ENCODE measurements at regions not wholly inside any gene's neighbourhood (a gene's known extent, or its start where the extent isn't known, plus 50 kb on each side); places are given as distances from the start of the nearest gene placed in this dataset.

DNA sequence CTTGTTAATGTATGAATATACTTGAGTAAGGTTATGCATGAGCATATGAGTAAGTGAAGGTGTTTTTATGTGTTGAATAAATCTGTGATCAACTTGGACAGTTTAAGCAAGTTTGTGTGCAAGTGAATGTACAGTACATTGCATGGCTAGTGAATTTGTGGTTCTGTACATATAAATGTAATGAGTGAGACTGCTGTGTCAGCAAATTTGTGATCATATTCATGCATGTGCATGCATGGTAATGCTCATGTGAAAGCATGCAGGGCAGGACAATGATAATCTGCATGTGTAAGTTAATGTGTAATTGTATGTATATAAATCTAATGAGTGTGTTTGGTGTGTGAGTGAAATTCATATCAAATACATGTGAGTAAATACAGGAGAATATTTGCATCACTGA lies 188.5 kb downstream of the PWWP3B start:
- no peak for DNase-seq

DNA sequence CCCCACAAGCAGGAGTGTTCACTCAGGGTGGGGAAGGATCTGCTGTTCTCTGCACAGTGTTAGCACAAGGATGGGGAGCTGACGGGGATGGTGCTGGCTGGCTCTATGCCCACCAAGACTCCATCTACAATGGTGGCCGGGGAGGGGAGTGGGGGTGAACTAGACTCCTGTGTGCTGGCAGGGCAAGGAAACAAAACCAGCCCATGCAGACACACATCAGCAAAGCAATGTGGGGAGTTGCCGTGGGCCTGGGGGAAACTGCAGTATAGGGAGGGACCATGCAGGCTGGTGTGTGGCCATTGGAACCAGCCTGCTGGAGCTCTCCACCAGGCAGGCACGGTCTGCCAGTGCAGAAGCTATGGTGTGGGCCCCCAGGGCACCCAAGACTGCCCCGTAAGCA lies 195.1 kb downstream of the PWWP3B start:
- no peak for DNase-seq

- no peak for DNase-seq
Measured at GRCh38 chrX:106378616-106379015, 210.5 kb downstream of the PWWP3B start.

DNA sequence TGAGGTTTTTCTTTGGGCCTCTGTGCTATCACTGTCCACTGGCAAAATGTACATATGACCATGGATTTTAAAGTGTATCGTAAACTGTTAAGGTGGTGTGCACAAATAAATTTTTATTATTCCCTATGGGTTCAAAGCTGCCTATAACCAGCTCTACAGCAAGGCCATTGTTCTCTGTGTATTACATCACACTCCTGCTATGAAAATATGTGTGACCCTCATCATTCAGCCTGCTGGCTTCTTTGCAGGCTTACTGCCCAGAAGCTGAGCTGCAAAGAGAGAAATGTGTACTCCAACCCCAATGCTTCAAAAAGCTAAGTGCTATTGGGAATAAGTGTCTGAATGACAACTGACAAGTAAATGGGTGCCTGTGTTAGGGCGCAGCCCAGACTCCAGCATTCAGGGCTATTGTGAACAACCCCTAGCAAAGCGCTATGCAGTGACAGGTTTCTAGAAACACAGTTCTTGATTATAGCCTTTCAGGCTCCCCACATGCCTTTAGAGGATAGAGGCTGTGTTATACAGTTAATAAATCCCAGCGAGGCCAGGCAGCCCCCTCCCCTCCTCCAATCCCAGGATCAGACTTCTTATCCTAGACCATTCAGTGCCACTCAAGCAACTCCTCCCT lies 220.4 kb upstream of the RADX start:
- DNase-seq: peak in 1 of 51 donors; percentile 0

GRCh38 chrX:106392346-106392745 lies 219.4 kb upstream of the RADX start:
- no peak for DNase-seq

- no peak for DNase-seq
Measured at GRCh38 chrX:106397788-106398538, 213.8 kb upstream of the RADX start.

DNA sequence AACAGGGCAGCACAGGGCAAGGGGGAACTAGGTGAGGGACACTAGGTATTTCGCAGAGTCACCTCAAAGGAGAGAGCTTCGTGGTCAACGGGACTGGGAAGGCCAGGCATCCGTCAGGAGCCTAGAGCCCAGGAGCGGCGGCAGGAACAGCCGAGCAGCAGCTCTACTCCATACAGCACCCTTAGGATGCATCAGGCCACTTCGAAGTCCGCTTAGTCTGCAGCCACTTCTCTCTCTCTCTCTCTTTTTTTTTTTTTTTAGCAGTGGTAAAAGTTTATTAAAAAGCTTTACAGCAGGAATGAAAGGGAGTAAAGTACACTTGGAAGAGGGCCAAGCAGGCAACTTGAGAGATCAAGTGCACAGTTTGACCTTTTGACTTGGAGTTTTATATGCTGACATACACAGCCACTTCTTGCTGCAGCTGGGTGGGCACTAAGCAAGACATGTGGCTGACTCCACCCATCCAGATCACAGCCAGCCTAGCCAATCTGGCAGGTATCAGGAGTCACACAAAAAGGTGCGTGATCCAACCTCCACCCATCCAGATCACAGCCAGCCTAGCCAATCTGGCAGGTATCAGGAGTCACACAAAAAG lies 209.7 kb upstream of the RADX start:
- no peak for DNase-seq

DNA sequence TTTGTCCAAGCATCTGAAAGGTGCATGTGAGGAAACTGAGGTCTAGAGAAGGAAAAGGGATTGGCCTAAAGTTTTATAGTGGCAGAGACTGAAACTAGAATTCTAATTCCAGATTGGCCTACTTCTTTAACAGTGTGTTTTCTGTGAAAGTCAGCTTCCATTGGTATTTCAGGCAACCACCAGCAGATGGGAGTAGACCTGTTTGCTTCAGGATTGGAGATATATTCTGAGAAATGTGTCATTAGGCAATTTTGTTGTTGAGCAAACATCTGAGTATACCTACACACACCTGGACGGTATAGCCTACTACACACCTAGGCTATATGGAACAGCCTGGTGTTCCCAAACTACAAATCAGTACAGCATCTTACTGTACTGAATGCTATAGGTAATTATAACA lies 207.3 kb upstream of the RADX start:
- DNase-seq: no peak

DNA sequence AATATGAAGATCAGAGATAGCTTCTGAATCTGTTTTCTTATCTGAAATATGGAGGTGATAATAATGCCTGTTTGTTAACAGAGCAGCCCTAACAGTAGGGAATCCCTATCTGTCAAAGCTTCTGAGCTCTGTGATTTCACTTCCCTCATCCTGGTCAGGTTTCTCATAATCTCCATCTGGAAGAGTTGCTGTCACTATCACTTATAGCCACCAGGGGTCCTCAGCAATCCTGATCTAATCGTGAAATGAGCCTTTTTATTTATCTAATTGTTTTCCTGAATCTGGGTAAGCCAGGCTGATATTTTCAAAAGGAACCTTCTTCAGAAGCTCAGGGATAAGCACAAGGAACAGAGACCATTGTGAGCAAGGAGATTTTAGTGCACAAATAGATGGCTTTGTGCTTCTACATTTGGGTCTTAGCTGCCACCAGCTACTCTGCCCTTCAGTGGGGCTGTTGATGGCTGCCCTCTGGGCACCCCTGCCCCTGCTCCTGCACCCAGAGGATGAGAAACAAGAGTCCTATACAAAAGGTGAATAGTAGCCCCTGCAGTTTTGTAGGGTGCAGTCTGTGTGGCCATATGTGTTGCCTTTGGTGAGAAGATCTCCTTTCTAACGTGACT lies 196.4 kb upstream of the RADX start:
- DNase-seq: peak in 3 of 51 donors; percentile 0 to 1 (median 0)

DNA sequence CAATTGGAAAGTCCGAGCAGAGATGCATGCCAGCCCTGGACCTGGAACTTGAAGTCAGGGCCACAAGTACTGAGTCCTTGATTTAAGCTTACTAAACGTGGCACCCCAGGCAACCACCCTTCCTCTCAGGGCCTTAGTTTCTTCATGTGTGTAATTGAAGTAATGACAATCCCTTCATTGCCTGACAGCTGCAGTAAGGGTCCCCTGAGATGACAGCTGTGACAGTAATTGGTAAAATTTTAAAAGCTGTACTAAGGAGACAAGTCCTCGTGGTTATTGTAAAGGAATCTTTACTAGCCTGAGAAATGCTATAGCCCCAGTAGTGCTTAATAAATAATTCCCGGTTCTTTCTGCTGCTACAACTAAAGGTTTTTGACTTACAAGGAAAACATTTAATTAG lies 175.1 kb upstream of the RADX start:
- DNase-seq: no peak

GRCh38 chrX:106437407-106437806 lies 174.4 kb upstream of the RADX start:
- peak in 4 of 51 donors; percentile 0 to 1 (median 0) for DNase-seq

DNA sequence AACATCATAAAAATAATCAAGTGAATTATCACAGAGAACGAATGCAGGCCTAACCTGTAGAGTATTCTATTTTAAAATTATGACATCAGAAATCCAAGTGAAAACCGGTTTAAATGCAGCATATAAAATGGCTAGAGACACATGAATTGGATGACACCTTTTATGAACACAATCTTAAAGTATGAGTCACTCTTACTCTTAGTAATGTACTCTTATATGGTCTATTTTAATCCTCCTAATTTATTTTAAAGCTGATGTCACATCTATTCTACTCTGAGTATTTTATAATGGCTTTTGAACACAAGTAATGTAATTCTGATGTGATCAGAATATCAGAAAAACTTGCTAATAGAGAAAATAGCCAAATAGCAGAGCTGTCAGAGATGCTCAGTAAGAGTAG lies 161.4 kb upstream of the RADX start:
- DNase-seq: peak in 1 of 51 donors; percentile 0

- DNase-seq: no peak
Measured at GRCh38 chrX:106451933-106452332, 159.8 kb upstream of the RADX start.

- DNase-seq: no peak
Measured at GRCh38 chrX:106454991-106455390, 156.8 kb upstream of the RADX start.

DNA sequence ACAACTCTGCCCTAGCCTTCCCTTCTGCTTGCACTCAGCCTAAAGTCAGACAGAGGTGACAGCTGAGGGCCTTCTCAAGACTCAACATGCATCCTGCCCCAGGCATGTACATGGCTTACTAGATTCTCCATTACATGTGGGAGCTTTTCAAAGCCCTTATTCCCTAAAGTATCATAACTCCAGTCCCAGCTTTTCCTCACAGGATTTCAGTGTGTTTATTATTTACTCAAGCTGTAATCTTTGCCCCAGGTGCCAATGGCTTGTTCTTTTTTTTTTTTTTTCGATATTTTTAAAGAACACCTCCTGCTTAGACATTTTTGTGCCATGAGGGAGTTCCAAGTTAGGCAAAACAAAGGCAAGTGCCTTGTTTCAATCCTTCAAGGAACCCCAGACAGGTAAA lies 154.0 kb upstream of the RADX start:
- no peak for DNase-seq

- DNase-seq: no peak
Measured at GRCh38 chrX:106467422-106467821, 144.4 kb upstream of the RADX start.

DNA sequence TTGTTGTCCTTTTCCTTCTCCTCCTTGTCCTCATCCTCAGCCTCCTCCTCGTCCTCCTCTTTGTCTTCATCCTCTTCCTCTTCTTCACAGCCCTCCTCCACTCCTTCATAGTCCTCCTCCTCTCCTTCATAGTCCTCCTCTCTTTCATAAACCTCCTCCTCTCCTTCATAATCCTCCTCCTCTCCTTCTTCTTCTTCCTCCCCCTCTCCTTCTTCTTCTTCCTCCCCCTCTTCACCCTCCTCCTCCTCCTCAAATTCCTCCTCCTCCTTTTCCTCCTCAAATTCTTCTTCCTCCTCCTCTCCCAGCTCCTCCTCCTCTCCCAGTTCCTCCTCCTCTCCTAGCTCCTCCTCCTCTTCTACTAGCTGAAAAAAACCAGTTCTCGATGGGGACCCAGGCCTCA lies 143.8 kb upstream of the RADX start:
- DNase-seq: no peak

- no peak for DNase-seq
Measured at GRCh38 chrX:106468433-106468832, 143.3 kb upstream of the RADX start.

DNA sequence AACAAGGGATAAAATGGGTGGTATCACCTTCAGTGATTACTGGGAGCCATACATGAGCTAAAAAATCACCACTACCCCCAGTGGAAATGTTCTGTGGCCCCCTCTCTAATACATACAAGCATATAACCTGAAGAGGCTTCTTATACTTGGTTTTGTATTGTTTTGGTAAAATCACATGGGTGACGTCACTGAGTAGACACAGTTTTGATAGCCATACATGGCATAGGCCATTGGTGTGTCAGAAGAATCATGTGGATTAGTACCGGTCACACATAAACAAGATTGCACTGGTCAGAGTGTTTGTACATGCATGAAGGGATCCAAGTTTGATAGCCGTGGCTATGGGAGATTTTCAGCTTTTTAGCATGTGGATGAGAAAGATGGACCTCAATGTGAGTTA lies 131.9 kb upstream of the RADX start:
- DNase-seq: no peak

DNA sequence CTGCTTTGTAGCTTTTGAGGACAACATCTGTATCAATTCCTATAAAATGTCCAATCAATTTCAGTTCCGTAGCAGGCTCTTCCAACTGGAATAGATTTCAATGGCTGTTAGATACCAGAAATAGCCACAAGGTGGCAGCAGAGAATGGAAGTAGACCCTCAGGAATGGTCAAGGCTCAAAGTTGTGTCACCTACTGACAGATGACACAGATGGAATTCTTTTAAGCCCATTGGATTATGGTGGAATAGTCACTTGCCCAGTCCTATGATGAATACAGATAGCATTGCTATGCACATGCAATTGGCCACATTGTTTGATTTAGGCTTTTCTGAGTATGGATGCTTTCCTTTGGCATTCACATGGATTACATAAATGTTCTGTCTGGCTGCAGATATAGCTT lies 130.4 kb upstream of the RADX start:
- DNase-seq: peak in 27 of 51 donors; percentile 0 to 49 (median 13)

- no peak for DNase-seq
Measured at GRCh38 chrX:106484233-106484632, 127.5 kb upstream of the RADX start.

DNA sequence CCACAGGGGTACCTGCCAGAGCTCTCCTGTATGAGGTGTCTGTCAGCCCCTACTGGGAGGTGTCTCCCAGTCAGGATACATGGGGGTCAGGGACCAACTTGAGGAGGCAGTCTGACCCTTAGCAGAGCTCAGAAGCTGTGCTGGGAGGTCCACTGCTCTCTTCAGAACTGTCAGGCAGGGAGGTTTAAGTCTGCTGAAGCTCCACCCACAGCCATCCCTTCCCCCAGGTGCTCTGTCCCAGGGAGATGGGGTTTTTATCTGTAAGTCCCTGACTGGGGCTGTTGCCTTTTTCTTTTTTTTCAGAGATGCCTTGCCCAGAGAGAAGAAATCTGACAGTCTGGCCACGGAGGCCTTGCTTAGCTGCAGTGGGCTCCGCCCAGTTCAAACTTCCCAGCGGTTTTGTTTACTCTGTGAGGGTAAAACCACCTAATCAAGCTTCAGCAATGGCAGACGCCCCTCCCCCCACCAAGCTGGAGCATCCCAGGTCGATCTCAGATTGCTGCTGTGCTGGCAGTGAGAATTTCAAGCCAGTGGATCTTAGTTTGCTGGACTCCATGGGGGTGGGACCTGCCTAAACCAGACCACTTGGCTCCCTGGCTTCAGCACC lies 118.5 kb upstream of the RADX start:
- DNase-seq: peak in 1 of 51 donors; percentile 0
